Activated CD8-positive, alpha-beta memory T cell treated with anti-CD3 and anti-CD28 coated beads, Interleukin-2, amount 50 U/mL, for 4 hours (primary cell): ENCODE measurements at regions not wholly inside any gene's neighbourhood (a gene's known extent, or its start where the extent isn't known, plus 50 kb on each side); places are given as distances from the start of the nearest gene placed in this dataset.
"Not testable (repeated sequence)": the region's sequence is repeated elsewhere in the genome, so short reads cannot be mapped to it uniquely, and the experiment has no call there.

ENCODE experiments used
- DNase-seq: peaks from one replicate; pipeline ENCODE4 v3.0.0-alpha.2; 2020

GRCh38 chr6:130675072-130675471 is 152.1 kb upstream of the SMLR1 start:
- DNase-seq: no peak

- DNase-seq: no peak
Measured at GRCh38 chr6:130676077-130676772, 151.0 kb upstream of the SMLR1 start.

- no peak for DNase-seq
Measured at GRCh38 chr6:130676773-130677144, 150.4 kb upstream of the SMLR1 start.

- no peak for DNase-seq
Measured at GRCh38 chr6:130677312-130677711, 149.9 kb upstream of the SMLR1 start.

- no peak for DNase-seq
Measured at GRCh38 chr6:130677766-130678165, 149.4 kb upstream of the SMLR1 start.

GRCh38 chr6:130679684-130680083 is 147.5 kb upstream of the SMLR1 start:
- DNase-seq: no peak

GRCh38 chr6:130680116-130680515 is 147.1 kb upstream of the SMLR1 start:
- no peak for DNase-seq

GRCh38 chr6:130681028-130681427 is 146.2 kb upstream of the SMLR1 start:
- DNase-seq: no peak

GRCh38 chr6:130682066-130682465 is 145.1 kb upstream of the SMLR1 start:
- no peak for DNase-seq

- DNase-seq: no peak
Measured at GRCh38 chr6:130683761-130684517, 143.3 kb upstream of the SMLR1 start.

- DNase-seq: no peak
Measured at GRCh38 chr6:130692659-130693058, 134.5 kb upstream of the SMLR1 start.

- no peak for DNase-seq
Measured at GRCh38 chr6:130693944-130694343, 133.3 kb upstream of the SMLR1 start.

- no peak for DNase-seq
Measured at GRCh38 chr6:130694606-130695005, 132.6 kb upstream of the SMLR1 start.

GRCh38 chr6:130696806-130697205 is 130.4 kb upstream of the SMLR1 start:
- no peak for DNase-seq

GRCh38 chr6:130697271-130697994 is 129.8 kb upstream of the SMLR1 start:
- DNase-seq: no peak

GRCh38 chr6:130697995-130698535 is 129.1 kb upstream of the SMLR1 start:
- peak; percentile 45 for DNase-seq

- no peak for DNase-seq
Measured at GRCh38 chr6:130699742-130700141, 127.5 kb upstream of the SMLR1 start.

GRCh38 chr6:130700397-130700796 is 126.8 kb upstream of the SMLR1 start:
- DNase-seq: no peak

- DNase-seq: no peak
Measured at GRCh38 chr6:130708338-130708737, 118.9 kb upstream of the SMLR1 start.

- not testable (repeated sequence) for DNase-seq
Measured at GRCh38 chr6:130711641-130712040, 115.6 kb upstream of the SMLR1 start.

GRCh38 chr6:130713144-130713543 is 114.1 kb upstream of the SMLR1 start:
- DNase-seq: no peak

GRCh38 chr6:130715058-130715457 is 112.1 kb upstream of the SMLR1 start:
- no peak for DNase-seq

GRCh38 chr6:130716466-130716865 is 110.7 kb upstream of the SMLR1 start:
- no peak for DNase-seq

GRCh38 chr6:130717657-130718056 is 109.5 kb upstream of the SMLR1 start:
- DNase-seq: no peak
